ENCODE measurements at regions not wholly inside any gene's neighbourhood (a gene's known extent, or its start where the extent isn't known, plus 50 kb on each side); places are given as distances from the start of the nearest gene placed in this dataset.

- DNase-seq (ENCODE audit: low read depth, low spot score): no peak
- Mint-ChIP-seq H3K4me3 (no peak overlapping the region), H3K27ac (ENCODE audit: unreplicated experiment) (no peak overlapping the region), H3K4me1 (peaks cover 29% of the 10 kb centered on the region), H3K36me3 (ENCODE audit: low read depth) (no peaks in the 10 kb centered on the region), H3K27me3 (ENCODE audit: low read depth) (no peaks in the 10 kb centered on the region), H3K9me3 (no peaks in the 10 kb centered on the region)
- no peak for TF ChIP-seq CTCF (conservative IDR thresholded peaks at IDR 0.05)
Measured at GRCh38 chr11:95361180-95361579, 130.2 kb upstream of the SESN3 start.

GRCh38 chr11:95360377-95361075 lies 129.5 kb upstream of the SESN3 start:
- Mint-ChIP-seq H3K4me1 (peaks cover 29% of the 10 kb centered on the region), H3K9me3 (no peaks in the 10 kb centered on the region), H3K36me3 (ENCODE audit: low read depth) (no peaks in the 10 kb centered on the region), H3K4me3 (no peak overlapping the region), H3K27ac (ENCODE audit: unreplicated experiment) (no peak overlapping the region), H3K27me3 (ENCODE audit: low read depth) (no peaks in the 10 kb centered on the region)
- DNase-seq (ENCODE audit: low read depth, low spot score): no peak
- no peak for TF ChIP-seq CTCF (conservative IDR thresholded peaks at IDR 0.05)

- no peak for DNase-seq (ENCODE audit: low read depth, low spot score)
- Mint-ChIP-seq H3K36me3 (ENCODE audit: low read depth) (no peaks in the 10 kb centered on the region), H3K9me3 (peaks cover 2% of the 10 kb centered on the region), H3K27me3 (ENCODE audit: low read depth) (no peaks in the 10 kb centered on the region), H3K27ac (ENCODE audit: unreplicated experiment) (no peak overlapping the region), H3K4me3 (no peak overlapping the region), H3K4me1 (peaks cover 26% of the 10 kb centered on the region)
- no peak for TF ChIP-seq CTCF (conservative IDR thresholded peaks at IDR 0.05)
Measured at GRCh38 chr11:95359756-95360155, 128.8 kb upstream of the SESN3 start.

GRCh38 chr11:95359341-95359663 lies 128.3 kb upstream of the SESN3 start:
- H3K27ac Mint-ChIP-seq (ENCODE audit: unreplicated experiment): no peak overlapping the region
- H3K4me1 Mint-ChIP-seq: peaks cover 22% of the 10 kb centered on the region
- no peaks in the 10 kb centered on the region for H3K36me3 Mint-ChIP-seq (ENCODE audit: low read depth)
- TF ChIP-seq CTCF (conservative IDR thresholded peaks at IDR 0.05): no peak
- peaks cover 2% of the 10 kb centered on the region for H3K9me3 Mint-ChIP-seq
- H3K27me3 Mint-ChIP-seq (ENCODE audit: low read depth): no peaks in the 10 kb centered on the region
- no peak overlapping the region for H3K4me3 Mint-ChIP-seq
- DNase-seq (ENCODE audit: low read depth, low spot score): no peak

- Mint-ChIP-seq H3K27me3 (ENCODE audit: low read depth) (no peaks in the 10 kb centered on the region), H3K27ac (ENCODE audit: unreplicated experiment) (no peak overlapping the region), H3K4me1 (peaks cover 17% of the 10 kb centered on the region), H3K9me3 (peaks cover 2% of the 10 kb centered on the region), H3K4me3 (no peak overlapping the region), H3K36me3 (ENCODE audit: low read depth) (no peaks in the 10 kb centered on the region)
- no peak for TF ChIP-seq CTCF (conservative IDR thresholded peaks at IDR 0.05)
- no peak for DNase-seq (ENCODE audit: low read depth, low spot score)
Measured at GRCh38 chr11:95358511-95359340, 127.7 kb upstream of the SESN3 start.
